ENCODE measurements at regions not wholly inside any gene's neighbourhood (a gene's known extent, or its start where the extent isn't known, plus 50 kb on each side); places are given as distances from the start of the nearest gene placed in this dataset.
"Not testable (repeated sequence)": the region's sequence is repeated elsewhere in the genome, so short reads cannot be mapped to it uniquely, and the experiment has no call there.

- 31 to 52% methylated on average over 3 of the region's 3 CpGs for WGBS, 2 donors
- no peak overlapping the region for H3K4me3 ChIP-seq
- DNase-seq = no peak
- H3K9me3 ChIP-seq = no peaks in the 10 kb centered on the region
- H3K36me3 ChIP-seq = no peaks in the 10 kb centered on the region
- H3K27ac ChIP-seq = peak overlapping the region in 1 of 4 donors; percentile 2
- H3K4me1 ChIP-seq = peaks cover 0 to 10% (median 0%) of the 10 kb centered on the region in 3 donors
- intact Hi-C loops (cut with DNase I) = no loop called here
- H3K27me3 ChIP-seq = no peaks in the 10 kb centered on the region
- TF ChIP-seq, protein P1, sequence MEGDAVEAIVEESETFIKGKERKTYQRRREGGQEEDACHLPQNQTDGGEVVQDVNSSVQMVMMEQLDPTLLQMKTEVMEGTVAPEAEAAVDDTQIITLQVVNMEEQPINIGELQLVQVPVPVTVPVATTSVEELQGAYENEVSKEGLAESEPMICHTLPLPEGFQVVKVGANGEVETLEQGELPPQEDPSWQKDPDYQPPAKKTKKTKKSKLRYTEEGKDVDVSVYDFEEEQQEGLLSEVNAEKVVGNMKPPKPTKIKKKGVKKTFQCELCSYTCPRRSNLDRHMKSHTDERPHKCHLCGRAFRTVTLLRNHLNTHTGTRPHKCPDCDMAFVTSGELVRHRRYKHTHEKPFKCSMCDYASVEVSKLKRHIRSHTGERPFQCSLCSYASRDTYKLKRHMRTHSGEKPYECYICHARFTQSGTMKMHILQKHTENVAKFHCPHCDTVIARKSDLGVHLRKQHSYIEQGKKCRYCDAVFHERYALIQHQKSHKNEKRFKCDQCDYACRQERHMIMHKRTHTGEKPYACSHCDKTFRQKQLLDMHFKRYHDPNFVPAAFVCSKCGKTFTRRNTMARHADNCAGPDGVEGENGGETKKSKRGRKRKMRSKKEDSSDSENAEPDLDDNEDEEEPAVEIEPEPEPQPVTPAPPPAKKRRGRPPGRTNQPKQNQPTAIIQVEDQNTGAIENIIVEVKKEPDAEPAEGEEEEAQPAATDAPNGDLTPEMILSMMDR (IDR thresholded peaks at IDR 0.05) = peak in 4 of 6 experiments; percentile 20 to 52 (median 22)
- TF ChIP-seq POLR2A (IDR thresholded peaks at IDR 0.05) = no peak
These were observed 74.7 kb upstream of the ETAA1 start for GRCh38 chr2:67322353-67323001.

GRCh38 chr2:67323209-67323991, 73.7 kb upstream of the ETAA1 start:
- Histone ChIP-seq H3K36me3 (no peaks in the 10 kb centered on the region), H3K27ac (no peak overlapping the region), H3K4me1 (peaks cover 0 to 10% (median 0%) of the 10 kb centered on the region in 3 donors), H3K27me3 (no peaks in the 10 kb centered on the region), H3K4me3 (no peak overlapping the region), H3K9me3 (no peaks in the 10 kb centered on the region)
- no peak for DNase-seq
- TF ChIP-seq POLR2A (IDR thresholded peaks at IDR 0.05) = no peak
- intact Hi-C loops (cut with DNase I) = no loop called here
- WGBS, 2 donors = 55 to 57% methylated on average over 4 of the region's 4 CpGs

GRCh38 chr2:67329513-67329912, 67.6 kb upstream of the ETAA1 start:
- intact Hi-C loops (cut with DNase I) = no loop called here
- H3K4me1 ChIP-seq = no peaks in the 10 kb centered on the region
- no peak overlapping the region for H3K27ac ChIP-seq
- no peaks in the 10 kb centered on the region for H3K36me3 ChIP-seq
- DNase-seq = no peak
- H3K27me3 ChIP-seq = no peaks in the 10 kb centered on the region
- no peak for TF ChIP-seq POLR2A (IDR thresholded peaks at IDR 0.05)
- TF ChIP-seq, protein P1 (IDR thresholded peaks at IDR 0.05) = no peak
- H3K9me3 ChIP-seq = no peaks in the 10 kb centered on the region
- no peak overlapping the region for H3K4me3 ChIP-seq

GRCh38 chr2:67329951-67330350, 67.2 kb upstream of the ETAA1 start:
- no peaks in the 10 kb centered on the region for H3K4me1 ChIP-seq

DNA sequence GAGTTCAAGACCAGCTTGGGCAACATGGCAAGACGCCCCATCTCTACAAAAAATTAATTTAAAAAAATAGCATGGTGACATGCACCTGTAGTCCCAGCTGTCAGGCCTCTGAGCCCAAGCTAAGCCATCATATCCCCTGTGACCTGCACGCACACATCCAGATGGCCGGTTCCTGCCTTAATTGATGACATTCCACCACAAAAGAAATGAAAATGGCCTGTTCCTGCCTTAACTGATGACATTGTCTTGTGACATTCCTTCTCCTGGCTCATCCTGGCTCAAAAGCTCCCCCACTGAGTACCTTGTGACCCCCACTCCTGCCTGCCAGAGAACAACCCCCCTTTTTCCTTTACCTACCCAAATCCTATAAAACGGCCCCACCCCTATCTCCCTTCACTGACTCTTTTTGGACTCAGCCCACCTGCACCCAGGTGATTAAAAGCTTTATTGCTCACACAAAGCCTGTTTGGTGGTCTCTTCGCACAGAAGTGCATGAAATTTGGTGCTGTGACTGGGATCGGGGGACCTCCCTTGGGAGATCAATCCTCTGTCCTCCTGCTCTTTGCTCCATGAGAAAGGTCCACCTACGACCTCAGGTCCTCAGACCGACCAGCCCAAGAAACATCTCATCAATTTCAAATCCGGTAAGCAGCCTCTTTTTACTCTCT, 65.6 kb upstream of the ETAA1 start:
- H3K27me3 ChIP-seq; DNase-seq; H3K36me3 ChIP-seq; H3K4me1 ChIP-seq; intact Hi-C loops (cut with DNase I); H3K27ac ChIP-seq; H3K4me3 ChIP-seq; H3K9me3 ChIP-seq: not testable (repeated sequence)
- 83 to 89% methylated on average over 8 to 9 of the region's 9 CpGs for WGBS, 2 donors

More at GRCh38 chr2:67329951-67330350, 67.2 kb upstream of the ETAA1 start:
- Histone ChIP-seq H3K36me3 (no peaks in the 10 kb centered on the region), H3K27me3 (no peaks in the 10 kb centered on the region), H3K4me3 (no peak overlapping the region), H3K9me3 (no peaks in the 10 kb centered on the region), H3K27ac (no peak overlapping the region)
- intact Hi-C loops (cut with DNase I) = no loop called here
- TF ChIP-seq, protein P1 (IDR thresholded peaks at IDR 0.05) = no peak
- TF ChIP-seq POLR2A (IDR thresholded peaks at IDR 0.05) = no peak
- no peak for DNase-seq

DNA sequence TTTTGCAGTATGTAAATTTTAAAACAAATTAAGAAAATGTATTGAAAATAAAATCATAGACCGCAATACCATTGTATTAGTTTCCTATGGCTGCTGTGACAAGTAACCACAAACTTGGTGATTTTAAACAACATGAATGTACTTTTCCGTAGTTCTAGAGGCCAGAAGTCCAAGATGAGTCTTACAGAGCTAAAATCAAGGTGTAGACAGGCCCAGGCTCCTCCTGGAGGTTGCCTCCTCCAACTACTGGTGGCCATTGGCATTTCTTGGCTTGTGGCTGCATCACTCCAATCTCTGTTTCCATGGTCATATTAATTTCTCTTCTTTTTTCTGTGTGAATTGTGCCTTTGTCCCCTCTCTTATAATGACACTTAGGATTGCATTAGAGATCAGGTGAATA, 59.2 kb upstream of the ETAA1 start:
- TF ChIP-seq POLR2A (IDR thresholded peaks at IDR 0.05) = no peak
- TF ChIP-seq, protein P1 (IDR thresholded peaks at IDR 0.05) = no peak
- 77 to 81% methylated on average over 2 of the region's 2 CpGs for WGBS, 2 donors
- H3K4me1 ChIP-seq = no peaks in the 10 kb centered on the region
- no peak for DNase-seq
- no peak overlapping the region for H3K27ac ChIP-seq
- H3K4me3 ChIP-seq = no peak overlapping the region
- no peaks in the 10 kb centered on the region for H3K27me3 ChIP-seq
- no peaks in the 10 kb centered on the region for H3K9me3 ChIP-seq
- no peaks in the 10 kb centered on the region for H3K36me3 ChIP-seq
- intact Hi-C loops (cut with DNase I) = no loop called here

All from esophagus squamous epithelium (tissue), 5 donors.